T-helper 2 cell treated with Interferon-gamma antibody and Interleukin-4, amounts not matched to agents 5 μg/mL and 100 μg/mL, for 36 hours (primary cell): ENCODE measurements at regions not wholly inside any gene's neighbourhood (a gene's known extent, or its start where the extent isn't known, plus 50 kb on each side); places are given as distances from the start of the nearest gene placed in this dataset.
"Not testable (repeated sequence)": the region's sequence is repeated elsewhere in the genome, so short reads cannot be mapped to it uniquely, and the experiment has no call there.

Experiments used
- DNase-seq: peaks from one replicate; pipeline ENCODE4 v3.0.0; 2021; ENCODE audit warnings: low spot score
- H3K27ac Mint-ChIP-seq: one replicate; pipeline ENCODE4 v1.8.0; 2021; ENCODE audit warnings: mild to moderate bottlenecking, mixed read lengths
- H3K27me3 Mint-ChIP-seq: one replicate; pipeline ENCODE4 v1.8.0; 2021; ENCODE audit warnings: low read depth, mixed read lengths
- H3K36me3 Mint-ChIP-seq: one replicate; pipeline ENCODE4 v1.8.0; 2021; ENCODE audit warnings: low read depth, mixed read lengths
- H3K4me1 Mint-ChIP-seq: one replicate; pipeline ENCODE4 v1.8.0; 2021; ENCODE audit warnings: low read depth, mixed read lengths
- H3K4me3 Mint-ChIP-seq: one replicate; pipeline ENCODE4 v1.8.0; 2022; ENCODE audit warnings: mild to moderate bottlenecking, moderate library complexity, mixed read lengths
- H3K9me3 Mint-ChIP-seq: one replicate; pipeline ENCODE4 v1.8.0; 2021; ENCODE audit warnings: mixed read lengths

DNA sequence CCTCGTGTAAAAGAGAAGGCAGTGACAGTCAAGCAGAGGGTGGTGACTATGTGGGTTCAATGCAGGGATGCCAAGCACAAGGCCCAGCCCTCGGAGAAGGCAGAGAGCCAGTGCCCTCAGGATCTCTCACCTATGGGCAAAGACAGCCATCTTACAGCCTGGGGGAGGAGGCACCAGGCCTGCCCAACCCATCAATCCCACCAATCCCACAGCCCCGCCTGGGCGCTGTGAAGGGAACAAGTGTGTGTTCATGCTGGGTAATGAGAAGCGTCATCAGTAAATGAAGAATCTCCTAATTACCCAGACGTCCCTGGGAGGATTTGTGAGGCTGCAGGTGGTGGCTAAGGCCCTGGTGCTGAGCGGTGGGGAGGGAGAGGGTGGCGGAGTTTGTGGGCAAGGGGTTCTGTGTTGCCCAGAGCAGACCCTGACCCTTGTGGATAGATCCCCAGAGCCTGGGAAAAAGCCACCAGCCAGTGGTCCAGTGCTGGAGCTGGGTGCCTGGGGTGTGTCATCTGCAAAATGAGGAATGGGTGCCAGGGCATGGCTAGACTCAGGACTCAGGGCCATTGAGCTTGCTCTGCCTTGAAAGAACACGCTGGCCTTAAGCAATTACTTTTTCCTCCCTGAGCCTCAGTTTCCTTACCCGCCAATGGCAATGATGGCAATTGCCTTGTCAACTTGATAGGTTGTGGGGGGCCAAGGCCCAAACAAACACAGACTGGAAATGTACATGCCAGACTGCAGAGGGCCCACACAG, 128.1 kb upstream of the UNC5B start:
- no peak overlapping the region for H3K4me3 Mint-ChIP-seq
- H3K9me3 Mint-ChIP-seq, result no peaks in the 10 kb centered on the region
- no peak overlapping the region for H3K27ac Mint-ChIP-seq
- DNase-seq, result no peak
- H3K4me1 Mint-ChIP-seq, result no peaks in the 10 kb centered on the region
- no peaks in the 10 kb centered on the region for H3K36me3 Mint-ChIP-seq
- no peaks in the 10 kb centered on the region for H3K27me3 Mint-ChIP-seq

DNA sequence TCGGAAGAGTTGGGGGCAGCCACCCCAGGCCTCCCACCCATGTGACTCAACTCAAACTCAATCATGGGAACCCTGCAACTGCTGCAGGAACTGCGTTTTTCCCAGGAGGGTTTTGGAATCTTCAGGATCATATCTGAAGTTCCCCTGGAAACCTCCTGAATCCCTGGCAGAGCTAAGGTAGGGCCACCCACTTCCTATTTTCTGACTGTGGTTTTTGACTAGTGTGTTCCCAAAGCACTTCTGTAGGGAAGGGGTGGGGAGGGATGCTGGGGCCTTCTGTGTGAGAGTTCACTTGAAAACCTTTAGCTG, 127.6 kb upstream of the UNC5B start:
- DNase-seq, result no peak
- Mint-ChIP-seq H3K27ac (no peak overlapping the region), H3K9me3 (no peaks in the 10 kb centered on the region), H3K27me3 (no peaks in the 10 kb centered on the region), H3K4me1 (no peaks in the 10 kb centered on the region), H3K36me3 (no peaks in the 10 kb centered on the region), H3K4me3 (no peak overlapping the region)

DNA sequence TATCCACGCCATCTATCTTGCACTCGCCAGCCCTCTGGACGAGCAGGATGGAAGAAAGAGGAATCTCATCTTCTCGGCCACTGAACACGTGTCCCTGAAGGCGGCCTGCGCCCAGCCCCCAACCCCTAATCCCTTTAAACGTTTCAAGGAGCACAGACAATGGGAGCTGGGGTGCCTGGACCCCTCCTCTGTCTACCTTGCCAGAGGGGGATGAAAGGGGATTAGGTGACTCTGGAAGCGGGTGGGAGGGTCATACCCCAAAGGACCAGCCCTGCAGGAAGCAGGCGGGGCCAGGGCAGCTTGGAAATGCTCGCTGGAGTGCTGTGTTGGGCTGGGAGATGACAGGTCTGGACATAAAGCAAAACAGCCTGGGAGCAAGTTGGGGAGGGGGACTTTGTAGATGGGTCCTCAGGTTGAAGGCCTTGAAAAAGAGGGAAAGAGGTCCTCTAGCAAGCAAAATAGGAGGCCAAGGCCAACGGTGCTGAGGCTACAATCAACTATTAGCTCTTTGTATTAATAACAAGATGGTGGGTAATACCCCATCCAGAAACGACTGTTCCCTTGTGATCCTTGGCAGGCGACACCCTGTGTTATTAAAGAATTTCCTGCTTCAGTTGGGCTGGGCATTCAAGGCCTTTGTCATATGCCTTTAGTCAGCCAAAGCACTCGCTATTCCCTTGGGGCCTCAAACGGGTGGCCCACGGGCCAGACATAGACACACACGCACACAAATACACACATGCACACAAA, 126.5 kb upstream of the UNC5B start:
- no peak overlapping the region for H3K4me3 Mint-ChIP-seq
- no peak for DNase-seq

DNA sequence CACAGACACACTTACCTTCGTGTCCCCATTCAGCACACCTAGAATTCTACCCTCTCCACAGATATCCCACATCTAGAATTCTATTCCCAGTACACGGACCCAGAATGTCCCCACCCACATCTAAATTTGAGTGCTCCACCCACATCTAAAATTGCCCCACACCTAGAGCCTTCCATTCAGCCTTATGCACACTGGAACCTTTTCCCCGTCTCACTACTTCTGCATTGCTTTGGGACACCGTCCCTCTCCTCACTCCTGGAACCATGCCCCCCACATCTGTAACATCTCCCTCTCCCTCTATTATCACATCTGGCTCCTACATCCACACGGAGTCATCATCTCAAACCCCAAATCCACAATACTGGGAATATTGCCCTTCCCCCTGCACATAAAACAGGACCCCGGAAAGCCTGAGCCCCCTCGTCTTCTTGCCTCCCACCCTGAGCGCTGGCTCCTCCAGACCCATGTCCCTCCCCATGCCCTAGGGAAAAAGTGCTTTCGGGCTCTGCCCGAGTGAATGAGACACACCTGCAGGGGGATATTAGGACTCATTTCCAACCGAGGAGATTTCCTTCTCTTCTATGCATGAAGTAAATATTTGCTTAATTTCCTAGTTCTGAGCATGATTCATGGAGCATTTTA, 125.8 kb upstream of the UNC5B start:
- Mint-ChIP-seq H3K27me3 (no peaks in the 10 kb centered on the region), H3K9me3 (no peaks in the 10 kb centered on the region), H3K36me3 (no peaks in the 10 kb centered on the region), H3K4me1 (no peaks in the 10 kb centered on the region), H3K27ac (no peak overlapping the region), H3K4me3 (no peak overlapping the region)
- DNase-seq, result no peak

More for the DNA sequence above, 126.5 kb upstream of the UNC5B start:
- Mint-ChIP-seq H3K4me1 (no peaks in the 10 kb centered on the region), H3K27me3 (no peaks in the 10 kb centered on the region), H3K27ac (no peak overlapping the region), H3K9me3 (no peaks in the 10 kb centered on the region), H3K36me3 (no peaks in the 10 kb centered on the region)

DNA sequence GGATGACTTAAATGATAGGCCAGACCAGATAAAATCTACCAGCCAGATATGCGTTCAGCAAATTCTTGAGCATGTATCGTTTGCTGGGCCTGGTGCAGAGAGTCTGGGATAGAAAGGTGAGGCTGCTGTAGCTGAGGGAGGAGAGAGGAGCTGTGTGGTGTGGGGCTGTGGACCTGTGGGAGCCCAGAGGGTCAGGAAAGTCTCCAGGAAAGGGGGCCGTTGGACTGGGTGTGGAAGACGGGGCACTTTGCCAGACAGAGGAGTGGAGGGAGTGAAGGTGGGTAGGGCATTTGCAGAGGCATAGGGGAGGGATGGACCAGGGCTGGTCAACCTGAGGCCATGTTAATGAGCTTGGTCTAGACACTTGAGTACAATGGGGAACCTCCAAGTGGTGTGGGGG, 124.7 kb upstream of the UNC5B start:
- no peaks in the 10 kb centered on the region for H3K27me3 Mint-ChIP-seq
- H3K36me3 Mint-ChIP-seq, result no peaks in the 10 kb centered on the region
- no peaks in the 10 kb centered on the region for H3K9me3 Mint-ChIP-seq
- H3K4me1 Mint-ChIP-seq, result no peaks in the 10 kb centered on the region
- no peak overlapping the region for H3K27ac Mint-ChIP-seq
- no peak for DNase-seq
- H3K4me3 Mint-ChIP-seq, result no peak overlapping the region

DNA sequence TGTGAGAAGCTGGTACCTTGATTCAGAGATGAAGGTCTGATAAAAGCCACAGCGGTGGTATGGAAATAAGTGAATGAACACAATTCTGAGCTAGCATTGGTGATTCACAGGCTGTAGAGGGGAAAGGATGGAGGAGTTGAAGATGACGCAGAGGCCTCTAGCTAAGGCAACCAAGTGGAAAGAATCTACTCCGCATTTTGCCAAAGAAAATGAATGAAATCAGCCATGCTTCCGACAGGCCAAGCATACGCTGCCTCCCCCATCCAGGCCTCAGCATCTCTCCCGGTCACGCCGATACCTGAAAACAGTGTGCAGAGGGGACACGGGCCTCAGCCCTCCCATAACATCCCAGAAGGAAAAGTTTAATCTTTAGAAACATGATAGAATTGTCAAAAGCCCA, 124.3 kb upstream of the UNC5B start:
- Mint-ChIP-seq H3K36me3 (no peaks in the 10 kb centered on the region), H3K9me3 (no peaks in the 10 kb centered on the region), H3K4me3 (no peak overlapping the region), H3K27ac (no peak overlapping the region), H3K27me3 (no peaks in the 10 kb centered on the region), H3K4me1 (no peaks in the 10 kb centered on the region)
- DNase-seq, result no peak

DNA sequence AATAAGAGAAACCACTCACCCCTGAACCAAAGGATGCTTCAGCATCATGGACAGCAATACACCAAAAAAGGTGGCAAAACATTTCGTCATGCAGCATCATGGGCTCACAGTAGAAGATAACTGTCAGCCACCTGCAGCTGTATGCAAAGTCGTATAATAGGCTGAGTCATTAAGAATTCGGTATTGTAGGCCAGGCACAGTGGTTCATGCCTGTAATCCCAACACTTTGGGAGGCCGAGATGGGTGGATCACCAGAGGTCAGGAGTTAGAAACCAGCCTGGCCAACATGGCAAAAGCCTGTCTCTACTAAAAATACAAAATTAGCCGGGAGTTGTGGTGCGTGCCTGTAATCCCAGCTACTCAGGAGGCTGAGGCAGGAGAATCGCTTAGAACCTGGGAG, 123.8 kb upstream of the UNC5B start:
- DNase-seq, H3K27ac Mint-ChIP-seq, H3K36me3 Mint-ChIP-seq, H3K4me1 Mint-ChIP-seq, H3K9me3 Mint-ChIP-seq, H3K27me3 Mint-ChIP-seq, H3K4me3 Mint-ChIP-seq: not testable (repeated sequence)

DNA sequence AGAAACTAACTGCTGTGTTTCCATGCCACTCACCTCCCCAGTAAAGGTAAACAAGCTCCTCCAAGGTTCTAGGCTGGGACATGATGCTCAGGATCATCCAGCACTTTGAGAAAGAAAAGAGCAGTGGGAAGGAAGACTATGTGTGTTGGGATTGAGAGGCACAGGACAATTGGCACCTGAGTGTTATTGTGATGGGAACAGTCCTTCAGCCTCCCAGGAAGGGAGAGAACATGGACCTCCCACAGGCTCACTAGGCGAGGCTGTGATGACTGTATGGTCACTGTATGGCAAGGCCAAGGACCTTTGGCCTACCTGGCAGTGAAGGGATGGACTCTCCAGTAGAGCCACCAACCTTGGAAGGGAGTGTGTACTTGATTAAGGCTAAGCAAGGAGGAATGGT, 123.2 kb upstream of the UNC5B start:
- DNase-seq, result no peak
- no peaks in the 10 kb centered on the region for H3K4me1 Mint-ChIP-seq
- H3K27ac Mint-ChIP-seq, result no peak overlapping the region
- no peaks in the 10 kb centered on the region for H3K36me3 Mint-ChIP-seq
- no peak overlapping the region for H3K4me3 Mint-ChIP-seq
- no peaks in the 10 kb centered on the region for H3K9me3 Mint-ChIP-seq
- no peaks in the 10 kb centered on the region for H3K27me3 Mint-ChIP-seq

DNA sequence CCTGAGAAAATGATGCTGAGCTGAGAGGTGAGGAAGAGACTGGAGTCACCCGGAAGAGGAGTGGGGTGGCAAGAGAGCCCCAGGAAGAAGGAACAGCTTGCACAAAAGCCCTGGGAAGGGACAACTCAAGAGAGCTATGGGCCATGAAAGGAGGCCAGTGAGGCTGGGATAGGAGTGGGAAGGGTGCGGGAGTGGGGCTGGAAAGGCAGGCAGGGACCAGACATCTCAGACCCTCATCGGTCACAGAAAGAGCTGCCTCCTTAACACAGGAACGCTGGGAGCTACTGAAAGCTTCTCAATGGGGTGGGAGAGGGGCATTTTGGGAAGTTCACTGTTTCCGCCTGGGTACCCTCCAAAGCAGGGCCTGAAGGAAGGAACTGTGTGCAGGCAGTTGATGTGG, 122.0 kb upstream of the UNC5B start:
- no peak overlapping the region for H3K27ac Mint-ChIP-seq
- DNase-seq, result no peak
- H3K4me3 Mint-ChIP-seq, result no peak overlapping the region
- H3K36me3 Mint-ChIP-seq, result no peaks in the 10 kb centered on the region
- no peaks in the 10 kb centered on the region for H3K27me3 Mint-ChIP-seq
- H3K4me1 Mint-ChIP-seq, result peaks cover 1% of the 10 kb centered on the region
- H3K9me3 Mint-ChIP-seq, result no peaks in the 10 kb centered on the region

DNA sequence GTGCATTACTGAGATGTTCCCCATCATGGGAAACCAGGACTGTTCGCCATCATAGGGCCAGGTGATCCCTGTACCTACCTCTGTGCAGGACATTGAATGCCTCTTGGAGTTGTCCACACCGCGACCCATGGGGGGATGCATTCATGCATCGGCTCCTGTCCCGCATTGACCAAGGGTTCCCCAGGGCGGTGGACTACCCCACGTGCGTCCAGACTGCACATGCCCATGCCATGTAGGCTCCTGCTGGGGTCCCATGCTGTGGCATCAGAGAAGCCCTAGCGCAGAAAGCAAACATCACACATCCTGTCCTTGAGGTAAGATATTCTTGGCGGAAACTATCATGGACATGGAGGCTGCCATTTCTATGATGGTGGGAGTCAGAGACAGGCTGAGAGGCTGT, 121.6 kb upstream of the UNC5B start:
- no peak overlapping the region for H3K4me3 Mint-ChIP-seq
- no peaks in the 10 kb centered on the region for H3K27me3 Mint-ChIP-seq
- no peaks in the 10 kb centered on the region for H3K36me3 Mint-ChIP-seq
- peak; percentile 2 for DNase-seq
- no peak overlapping the region for H3K27ac Mint-ChIP-seq
- H3K4me1 Mint-ChIP-seq, result peaks cover 1% of the 10 kb centered on the region
- H3K9me3 Mint-ChIP-seq, result no peaks in the 10 kb centered on the region

DNA sequence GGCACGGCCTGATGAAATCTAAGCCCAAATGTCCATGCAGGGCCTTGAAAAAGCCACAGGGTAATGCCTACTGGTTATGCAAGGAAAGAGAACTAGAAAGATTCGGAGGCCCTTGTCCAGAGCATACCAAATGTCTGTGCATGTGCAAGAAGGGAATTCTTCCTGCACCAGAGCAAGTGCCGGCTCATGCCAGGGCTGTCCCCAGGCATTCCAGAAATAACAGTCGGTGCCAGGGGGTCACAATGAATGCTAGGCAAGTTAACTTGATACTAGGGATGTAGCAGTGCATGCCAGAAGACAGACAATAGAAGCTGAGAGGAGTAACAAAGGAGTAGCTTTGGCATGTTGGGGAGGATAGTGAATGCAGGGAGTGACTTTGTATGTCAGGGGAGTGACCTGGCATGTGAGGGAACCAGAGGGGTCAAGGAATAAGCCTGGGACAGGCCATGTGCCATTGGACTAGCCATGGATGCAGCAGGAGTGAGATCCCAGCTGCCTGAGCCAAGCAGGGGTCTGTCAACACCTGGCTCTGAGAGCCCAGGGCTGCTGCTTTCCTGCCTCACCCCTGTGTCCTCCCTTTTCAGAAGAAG, 119.5 kb upstream of the UNC5B start:
- no peak overlapping the region for H3K27ac Mint-ChIP-seq
- DNase-seq, result peak; percentile 1

DNA sequence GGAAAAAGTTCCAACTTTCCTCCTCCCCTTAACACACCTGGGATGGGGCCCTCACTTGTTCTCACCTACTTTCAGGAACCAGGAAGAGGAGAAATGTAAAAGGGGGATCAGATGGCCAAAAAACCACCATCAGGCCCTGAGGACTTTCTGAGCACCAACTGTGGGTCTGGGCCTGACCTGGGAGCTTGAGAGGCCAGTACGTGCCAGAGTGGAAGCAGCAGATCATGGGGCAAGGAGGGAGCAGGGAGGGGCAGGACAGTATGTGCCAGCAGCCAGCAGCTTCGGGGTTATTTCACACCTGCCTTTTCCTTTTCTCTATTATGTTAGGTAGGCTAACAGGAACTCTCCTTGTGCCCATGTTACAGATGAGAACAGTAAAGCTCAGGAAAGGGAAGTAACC, 118.8 kb upstream of the UNC5B start:
- peaks cover 1% of the 10 kb centered on the region for H3K4me1 Mint-ChIP-seq
- DNase-seq, result peak; percentile 2

More for the DNA sequence above, 119.5 kb upstream of the UNC5B start:
- H3K36me3 Mint-ChIP-seq, result no peaks in the 10 kb centered on the region
- no peaks in the 10 kb centered on the region for H3K9me3 Mint-ChIP-seq
- H3K27me3 Mint-ChIP-seq, result peaks cover 9% of the 10 kb centered on the region
- peaks cover 1% of the 10 kb centered on the region for H3K4me1 Mint-ChIP-seq
- H3K4me3 Mint-ChIP-seq, result no peak overlapping the region

DNA sequence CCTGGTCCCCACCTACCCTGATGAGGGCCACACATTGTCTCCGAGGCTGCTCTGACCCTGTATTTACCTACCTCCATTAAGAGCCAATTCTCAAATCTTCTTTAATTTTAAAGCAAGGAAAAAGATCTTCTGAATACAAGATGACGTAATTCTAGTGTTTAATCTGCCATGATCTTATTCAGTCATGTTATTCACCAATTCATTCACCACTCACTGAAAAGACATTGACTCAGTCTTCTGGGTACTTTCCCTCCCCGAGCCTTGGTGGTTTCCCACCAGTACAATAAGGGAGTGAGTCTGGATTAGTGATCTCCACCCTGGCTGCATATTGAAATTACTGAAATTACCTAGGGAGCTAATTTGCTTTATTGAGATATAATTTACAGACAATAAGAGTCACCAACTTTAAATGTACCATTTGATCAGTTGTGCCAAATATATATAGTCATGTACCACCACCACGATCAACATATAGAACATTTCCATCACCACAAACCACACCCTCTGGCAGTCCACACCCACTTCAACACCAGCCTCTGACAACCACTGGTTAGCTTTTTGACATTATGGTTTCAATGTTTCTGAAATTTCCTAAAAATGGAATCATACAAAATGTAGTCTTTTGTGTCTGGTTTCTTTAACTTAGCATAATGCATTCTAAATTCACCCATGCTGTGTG, 117.5 kb upstream of the UNC5B start:
- Mint-ChIP-seq H3K4me1 (peaks cover 1% of the 10 kb centered on the region), H3K27ac (no peak overlapping the region), H3K27me3 (peaks cover 11% of the 10 kb centered on the region), H3K36me3 (no peaks in the 10 kb centered on the region), H3K9me3 (no peaks in the 10 kb centered on the region), H3K4me3 (no peak overlapping the region)
- peak; percentile 43 for DNase-seq

More for the DNA sequence above, 118.8 kb upstream of the UNC5B start:
- no peak overlapping the region for H3K27ac Mint-ChIP-seq
- no peaks in the 10 kb centered on the region for H3K36me3 Mint-ChIP-seq
- H3K27me3 Mint-ChIP-seq, result peaks cover 9% of the 10 kb centered on the region
- H3K9me3 Mint-ChIP-seq, result no peaks in the 10 kb centered on the region
- H3K4me3 Mint-ChIP-seq, result no peak overlapping the region
